ENCODE measurements at regions not wholly inside any gene's neighbourhood (a gene's known extent, or its start where the extent isn't known, plus 50 kb on each side); places are given as distances from the start of the nearest gene placed in this dataset.

DNA sequence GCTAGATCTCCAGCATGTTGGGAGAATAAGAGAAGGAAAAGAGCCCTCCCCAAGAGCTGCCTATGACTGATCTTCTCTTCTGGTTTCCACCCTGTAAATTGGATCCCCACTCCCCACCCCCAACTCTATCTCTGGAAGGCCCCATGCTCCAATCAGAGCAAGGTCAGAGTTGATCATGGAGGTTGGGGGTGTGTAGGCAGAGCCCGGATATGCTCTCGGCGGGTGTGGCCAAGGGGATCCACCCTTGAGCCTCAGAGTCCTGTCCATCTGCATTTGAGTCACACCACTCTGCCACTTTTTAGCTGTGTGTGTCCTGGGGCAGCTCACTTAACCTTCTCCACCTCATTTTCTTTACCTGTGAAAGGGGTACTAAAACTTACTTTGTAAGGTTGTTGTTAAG, 79.5 kb downstream of the NAV1 start:
- Mint-ChIP-seq H3K9me3 (no peaks in the 10 kb centered on the region), H3K36me3 (ENCODE audit: low read depth) (no peaks in the 10 kb centered on the region), H3K4me3 (no peak overlapping the region), H3K4me1 (peaks cover 34% of the 10 kb centered on the region), H3K27ac (no peak overlapping the region), H3K27me3 (ENCODE audit: insufficient read depth, low read depth, poor library complexity) (peaks cover 14% of the 10 kb centered on the region)
- no peaks in the 10 kb centered on the region for H3K79me2 ChIP-seq (replicated peaks; ENCODE audit: insufficient read depth)
- H3K4me1 ChIP-seq (ENCODE audit: insufficient read depth) = peaks cover 21% of the 10 kb centered on the region; the same call in 1 of the 2 replicates
- H2AFZ ChIP-seq = no peak overlapping the region
- H3K36me3 ChIP-seq (ENCODE audit: insufficient read depth) = no peaks in the 10 kb centered on the region
- H4K20me1 ChIP-seq (replicated peaks; ENCODE audit: insufficient read depth) = no peaks in the 10 kb centered on the region; the same call in 1 of the 2 replicates
- no peak overlapping the region for H3K4me3 ChIP-seq
- no peaks in the 10 kb centered on the region for H3K27me3 ChIP-seq (ENCODE audit: insufficient read depth)
- H3K9me2 ChIP-seq (ENCODE audit: insufficient read depth) = no peaks in the 10 kb centered on the region
- H3K4me2 ChIP-seq = peak overlapping the region; percentile 43; the same call in 1 of the 2 replicates
- no peaks in the 10 kb centered on the region for H3F3A ChIP-seq (replicated peaks; ENCODE audit: low read depth)
- TF ChIP-seq, protein P1, sequence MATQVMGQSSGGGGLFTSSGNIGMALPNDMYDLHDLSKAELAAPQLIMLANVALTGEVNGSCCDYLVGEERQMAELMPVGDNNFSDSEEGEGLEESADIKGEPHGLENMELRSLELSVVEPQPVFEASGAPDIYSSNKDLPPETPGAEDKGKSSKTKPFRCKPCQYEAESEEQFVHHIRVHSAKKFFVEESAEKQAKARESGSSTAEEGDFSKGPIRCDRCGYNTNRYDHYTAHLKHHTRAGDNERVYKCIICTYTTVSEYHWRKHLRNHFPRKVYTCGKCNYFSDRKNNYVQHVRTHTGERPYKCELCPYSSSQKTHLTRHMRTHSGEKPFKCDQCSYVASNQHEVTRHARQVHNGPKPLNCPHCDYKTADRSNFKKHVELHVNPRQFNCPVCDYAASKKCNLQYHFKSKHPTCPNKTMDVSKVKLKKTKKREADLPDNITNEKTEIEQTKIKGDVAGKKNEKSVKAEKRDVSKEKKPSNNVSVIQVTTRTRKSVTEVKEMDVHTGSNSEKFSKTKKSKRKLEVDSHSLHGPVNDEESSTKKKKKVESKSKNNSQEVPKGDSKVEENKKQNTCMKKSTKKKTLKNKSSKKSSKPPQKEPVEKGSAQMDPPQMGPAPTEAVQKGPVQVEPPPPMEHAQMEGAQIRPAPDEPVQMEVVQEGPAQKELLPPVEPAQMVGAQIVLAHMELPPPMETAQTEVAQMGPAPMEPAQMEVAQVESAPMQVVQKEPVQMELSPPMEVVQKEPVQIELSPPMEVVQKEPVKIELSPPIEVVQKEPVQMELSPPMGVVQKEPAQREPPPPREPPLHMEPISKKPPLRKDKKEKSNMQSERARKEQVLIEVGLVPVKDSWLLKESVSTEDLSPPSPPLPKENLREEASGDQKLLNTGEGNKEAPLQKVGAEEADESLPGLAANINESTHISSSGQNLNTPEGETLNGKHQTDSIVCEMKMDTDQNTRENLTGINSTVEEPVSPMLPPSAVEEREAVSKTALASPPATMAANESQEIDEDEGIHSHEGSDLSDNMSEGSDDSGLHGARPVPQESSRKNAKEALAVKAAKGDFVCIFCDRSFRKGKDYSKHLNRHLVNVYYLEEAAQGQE (IDR thresholded peaks at IDR 0.05; ENCODE audit: unreplicated experiment) = no peak
- TF ChIP-seq STAT1 (IDR thresholded peaks at IDR 0.05; ENCODE audit: unreplicated experiment) (no peak), CREB1 (CRISPR knock-in tag; IDR thresholded peaks at IDR 0.05; ENCODE audit: low read depth) (no peak)
- H3K27ac ChIP-seq (ENCODE audit: low read depth) = no peak overlapping the region
- ATAC-seq = no peak
- DNase-seq (ENCODE audit: low spot score) = no peak

DNA sequence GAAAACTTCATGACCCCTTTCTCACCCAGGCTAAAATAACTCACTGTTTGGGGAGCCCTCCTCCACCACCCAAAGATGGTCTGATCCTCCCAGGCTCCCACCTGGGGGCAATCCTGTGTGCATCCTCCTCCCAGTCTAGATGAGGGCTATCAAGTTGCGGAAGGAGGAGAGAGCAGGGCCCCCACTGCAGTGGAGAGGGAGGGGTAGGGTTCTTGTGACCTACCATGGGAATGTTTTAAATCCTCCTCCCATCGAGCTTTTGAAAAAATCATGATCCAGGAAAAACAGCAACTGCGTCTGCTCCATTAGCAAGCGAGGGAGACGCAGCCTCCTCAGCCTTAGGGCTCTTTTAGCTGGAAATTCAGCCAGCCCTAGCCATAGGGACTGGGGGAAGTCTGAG, 80.0 kb downstream of the NAV1 start:
- Histone ChIP-seq H3K27me3 (ENCODE audit: insufficient read depth) (no peaks in the 10 kb centered on the region), H3K4me2 (peak overlapping the region; percentile 43; the same call in 1 of the 2 replicates), H3K4me1 (ENCODE audit: insufficient read depth) (peaks cover 21% of the 10 kb centered on the region; the same call in 1 of the 2 replicates), H2AFZ (no peak overlapping the region), H3K27ac (ENCODE audit: low read depth) (no peak overlapping the region), H3K9me2 (ENCODE audit: insufficient read depth) (no peaks in the 10 kb centered on the region), H3K79me2 (replicated peaks; ENCODE audit: insufficient read depth) (no peaks in the 10 kb centered on the region), H3K36me3 (ENCODE audit: insufficient read depth) (no peaks in the 10 kb centered on the region), H3F3A (replicated peaks; ENCODE audit: low read depth) (no peaks in the 10 kb centered on the region), H4K20me1 (replicated peaks; ENCODE audit: insufficient read depth) (no peaks in the 10 kb centered on the region; the same call in 1 of the 2 replicates), H3K4me3 (no peak overlapping the region)
- H3K4me1 Mint-ChIP-seq = peaks cover 34% of the 10 kb centered on the region
- peaks cover 14% of the 10 kb centered on the region for H3K27me3 Mint-ChIP-seq (ENCODE audit: insufficient read depth, low read depth, poor library complexity)
- no peaks in the 10 kb centered on the region for H3K36me3 Mint-ChIP-seq (ENCODE audit: low read depth)
- no peak overlapping the region for H3K4me3 Mint-ChIP-seq
- no peak for TF ChIP-seq ZNF114 (CRISPR knock-in tag; IDR thresholded peaks at IDR 0.05)
- ATAC-seq (no peak), DNase-seq (ENCODE audit: low spot score) (no peak)
- H3K9me3 Mint-ChIP-seq = no peaks in the 10 kb centered on the region
- no peak overlapping the region for H3K27ac Mint-ChIP-seq

DNA sequence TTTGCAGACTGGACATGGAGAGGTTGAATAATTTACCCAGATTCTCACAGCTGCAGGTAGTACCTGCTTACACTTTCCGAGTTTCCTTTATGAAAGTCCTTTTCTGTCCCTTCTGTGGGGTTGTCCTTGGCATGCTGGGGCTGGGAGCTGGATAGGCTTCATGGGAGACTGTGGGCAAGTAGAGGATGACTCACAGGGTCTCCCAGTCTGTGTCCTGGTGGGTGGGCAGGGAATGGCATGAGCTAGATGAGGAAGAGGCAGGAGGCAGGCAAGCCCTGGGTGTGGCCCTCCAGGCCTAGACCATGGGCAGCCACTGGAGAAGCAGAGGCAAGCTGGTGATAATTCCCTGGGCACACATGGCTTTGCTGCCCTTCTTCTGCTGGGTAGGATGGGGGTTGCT, 80.6 kb downstream of the NAV1 start:
- Histone ChIP-seq H3K79me2 (replicated peaks; ENCODE audit: insufficient read depth) (no peaks in the 10 kb centered on the region), H4K20me1 (replicated peaks; ENCODE audit: insufficient read depth) (no peaks in the 10 kb centered on the region; the same call in 1 of the 2 replicates)
- H3K27me3 Mint-ChIP-seq (ENCODE audit: insufficient read depth, low read depth, poor library complexity) = peaks cover 12% of the 10 kb centered on the region
- TF ChIP-seq, protein P2, sequence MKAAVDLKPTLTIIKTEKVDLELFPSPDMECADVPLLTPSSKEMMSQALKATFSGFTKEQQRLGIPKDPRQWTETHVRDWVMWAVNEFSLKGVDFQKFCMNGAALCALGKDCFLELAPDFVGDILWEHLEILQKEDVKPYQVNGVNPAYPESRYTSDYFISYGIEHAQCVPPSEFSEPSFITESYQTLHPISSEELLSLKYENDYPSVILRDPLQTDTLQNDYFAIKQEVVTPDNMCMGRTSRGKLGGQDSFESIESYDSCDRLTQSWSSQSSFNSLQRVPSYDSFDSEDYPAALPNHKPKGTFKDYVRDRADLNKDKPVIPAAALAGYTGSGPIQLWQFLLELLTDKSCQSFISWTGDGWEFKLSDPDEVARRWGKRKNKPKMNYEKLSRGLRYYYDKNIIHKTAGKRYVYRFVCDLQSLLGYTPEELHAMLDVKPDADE (IDR thresholded peaks at IDR 0.05) = no peak
- TF ChIP-seq, protein P3, sequence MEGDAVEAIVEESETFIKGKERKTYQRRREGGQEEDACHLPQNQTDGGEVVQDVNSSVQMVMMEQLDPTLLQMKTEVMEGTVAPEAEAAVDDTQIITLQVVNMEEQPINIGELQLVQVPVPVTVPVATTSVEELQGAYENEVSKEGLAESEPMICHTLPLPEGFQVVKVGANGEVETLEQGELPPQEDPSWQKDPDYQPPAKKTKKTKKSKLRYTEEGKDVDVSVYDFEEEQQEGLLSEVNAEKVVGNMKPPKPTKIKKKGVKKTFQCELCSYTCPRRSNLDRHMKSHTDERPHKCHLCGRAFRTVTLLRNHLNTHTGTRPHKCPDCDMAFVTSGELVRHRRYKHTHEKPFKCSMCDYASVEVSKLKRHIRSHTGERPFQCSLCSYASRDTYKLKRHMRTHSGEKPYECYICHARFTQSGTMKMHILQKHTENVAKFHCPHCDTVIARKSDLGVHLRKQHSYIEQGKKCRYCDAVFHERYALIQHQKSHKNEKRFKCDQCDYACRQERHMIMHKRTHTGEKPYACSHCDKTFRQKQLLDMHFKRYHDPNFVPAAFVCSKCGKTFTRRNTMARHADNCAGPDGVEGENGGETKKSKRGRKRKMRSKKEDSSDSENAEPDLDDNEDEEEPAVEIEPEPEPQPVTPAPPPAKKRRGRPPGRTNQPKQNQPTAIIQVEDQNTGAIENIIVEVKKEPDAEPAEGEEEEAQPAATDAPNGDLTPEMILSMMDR (conservative IDR thresholded peaks at IDR 0.05; ENCODE audit: low read depth in 2 of 2) = no peak
- TF ChIP-seq JUNB (IDR thresholded peaks at IDR 0.05; ENCODE audit: unreplicated experiment) (no peak), POLR2AphosphoS5 (IDR thresholded peaks at IDR 0.05; ENCODE audit: low read depth) (no peak), EZH2 (IDR thresholded peaks at IDR 0.05; ENCODE audit: low read depth, unreplicated experiment) (no peak), NANOG (IDR thresholded peaks at IDR 0.05; ENCODE audit: borderline replicate concordance) (no peak), STAT1 (IDR thresholded peaks at IDR 0.05; ENCODE audit: unreplicated experiment) (no peak), ZNF114 (CRISPR knock-in tag; IDR thresholded peaks at IDR 0.05) (no peak)
- TF ChIP-seq, protein P1 (IDR thresholded peaks at IDR 0.05; ENCODE audit: unreplicated experiment) = no peak

More for the DNA sequence above, 80.6 kb downstream of the NAV1 start:
- Histone ChIP-seq H3K27me3 (ENCODE audit: insufficient read depth) (no peaks in the 10 kb centered on the region), H3K4me1 (ENCODE audit: insufficient read depth) (peaks cover 20% of the 10 kb centered on the region; the same call in 1 of the 2 replicates), H3K36me3 (ENCODE audit: insufficient read depth) (no peaks in the 10 kb centered on the region), H3F3A (replicated peaks; ENCODE audit: low read depth) (no peaks in the 10 kb centered on the region), H3K4me3 (no peak overlapping the region), H3K9me2 (ENCODE audit: insufficient read depth) (no peaks in the 10 kb centered on the region), H3K27ac (ENCODE audit: low read depth) (no peak overlapping the region), H2AFZ (no peak overlapping the region), H3K4me2 (no peak overlapping the region)
- no peak overlapping the region for H3K4me3 Mint-ChIP-seq
- DNase-seq (ENCODE audit: low spot score) (no peak), ATAC-seq (no peak)
- no peaks in the 10 kb centered on the region for H3K36me3 Mint-ChIP-seq (ENCODE audit: low read depth)
- no peak overlapping the region for H3K27ac Mint-ChIP-seq
- H3K4me1 Mint-ChIP-seq = peaks cover 30% of the 10 kb centered on the region
- H3K9me3 Mint-ChIP-seq = no peaks in the 10 kb centered on the region
